Kidney glomerular epithelial cell (primary cell): ENCODE measurements at regions not wholly inside any gene's neighbourhood (a gene's known extent, or its start where the extent isn't known, plus 50 kb on each side); places are given as distances from the start of the nearest gene placed in this dataset.
"Not testable (repeated sequence)": the region's sequence is repeated elsewhere in the genome, so short reads cannot be mapped to it uniquely, and the experiment has no call there.

ENCODE experiments used
- DNase-seq: peaks from one replicate; lab custom pipeline; 2025; lab: John Stamatoyannopoulos, UW

- DNase-seq, result no peak
Observed at GRCh38 chr13:52931131-52931530, 82.7 kb upstream of the PCDH8 start.

DNA sequence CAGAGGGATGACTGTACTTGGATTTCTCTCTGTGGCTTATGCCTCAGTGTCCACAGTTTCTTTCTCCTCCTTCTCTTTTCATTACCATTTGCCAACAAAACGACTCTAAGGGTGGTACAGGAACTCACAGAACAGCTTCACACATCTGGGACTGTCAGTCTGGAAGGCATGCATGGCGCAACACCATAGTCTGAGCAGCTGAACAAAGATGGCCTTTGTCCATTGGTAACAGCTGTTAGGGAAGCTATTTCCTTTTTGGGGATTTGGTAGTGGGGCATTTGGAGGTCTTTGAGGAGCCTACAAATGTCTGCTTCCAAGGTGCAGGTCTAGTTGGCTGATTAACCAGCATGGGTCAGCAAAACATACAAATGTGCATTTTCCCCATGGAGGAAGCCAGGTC lies 81.4 kb upstream of the PCDH8 start:
- DNase-seq, result no peak

- DNase-seq, result no peak
Observed at GRCh38 chr13:52926971-52927370, 78.5 kb upstream of the PCDH8 start.

DNA sequence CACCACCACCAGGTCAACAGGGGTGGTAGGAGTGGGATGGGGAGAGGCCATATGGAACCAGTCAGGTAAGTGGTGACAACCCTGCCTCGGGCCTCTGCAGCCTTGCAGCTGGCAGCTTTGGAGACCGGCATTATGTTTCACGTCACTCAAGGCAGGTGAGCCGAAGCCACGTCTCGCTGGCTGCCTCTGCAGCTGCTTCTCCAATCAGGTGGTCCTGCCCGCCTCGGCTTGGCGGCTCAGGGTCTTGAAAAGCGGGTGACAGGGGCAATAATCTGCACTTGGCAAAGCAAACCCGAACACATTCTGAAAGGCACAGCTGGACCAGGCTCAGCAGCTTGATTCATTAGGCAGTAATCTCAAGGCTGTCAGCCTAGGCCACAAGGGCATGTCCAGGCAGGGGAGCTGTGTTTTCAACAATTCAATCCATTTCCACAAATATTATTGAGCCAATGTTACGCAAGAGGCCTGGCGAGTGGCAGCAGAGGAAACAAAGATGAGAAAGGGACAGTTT lies 77.4 kb upstream of the PCDH8 start:
- no peak for DNase-seq

DNA sequence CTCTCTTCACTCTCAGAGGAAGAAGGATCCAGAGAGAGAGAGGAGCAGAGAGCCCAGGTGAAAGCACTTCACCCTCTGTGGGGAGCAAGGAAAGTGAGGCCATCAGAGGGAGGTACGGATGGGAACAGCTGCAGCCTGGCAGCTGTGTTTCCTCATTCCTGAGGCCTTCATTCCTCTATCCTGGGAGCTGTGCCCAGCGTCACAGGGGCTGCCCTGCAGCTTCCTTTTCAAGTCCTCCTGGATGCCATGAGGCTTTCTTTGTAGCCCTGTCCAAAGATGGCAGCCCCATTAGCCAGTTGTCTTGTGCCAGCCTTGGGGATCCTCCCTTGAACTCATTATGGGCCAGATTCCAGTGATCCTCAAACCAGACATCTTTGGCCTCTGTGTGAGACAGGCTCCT lies 76.8 kb upstream of the PCDH8 start:
- DNase-seq, result no peak

DNA sequence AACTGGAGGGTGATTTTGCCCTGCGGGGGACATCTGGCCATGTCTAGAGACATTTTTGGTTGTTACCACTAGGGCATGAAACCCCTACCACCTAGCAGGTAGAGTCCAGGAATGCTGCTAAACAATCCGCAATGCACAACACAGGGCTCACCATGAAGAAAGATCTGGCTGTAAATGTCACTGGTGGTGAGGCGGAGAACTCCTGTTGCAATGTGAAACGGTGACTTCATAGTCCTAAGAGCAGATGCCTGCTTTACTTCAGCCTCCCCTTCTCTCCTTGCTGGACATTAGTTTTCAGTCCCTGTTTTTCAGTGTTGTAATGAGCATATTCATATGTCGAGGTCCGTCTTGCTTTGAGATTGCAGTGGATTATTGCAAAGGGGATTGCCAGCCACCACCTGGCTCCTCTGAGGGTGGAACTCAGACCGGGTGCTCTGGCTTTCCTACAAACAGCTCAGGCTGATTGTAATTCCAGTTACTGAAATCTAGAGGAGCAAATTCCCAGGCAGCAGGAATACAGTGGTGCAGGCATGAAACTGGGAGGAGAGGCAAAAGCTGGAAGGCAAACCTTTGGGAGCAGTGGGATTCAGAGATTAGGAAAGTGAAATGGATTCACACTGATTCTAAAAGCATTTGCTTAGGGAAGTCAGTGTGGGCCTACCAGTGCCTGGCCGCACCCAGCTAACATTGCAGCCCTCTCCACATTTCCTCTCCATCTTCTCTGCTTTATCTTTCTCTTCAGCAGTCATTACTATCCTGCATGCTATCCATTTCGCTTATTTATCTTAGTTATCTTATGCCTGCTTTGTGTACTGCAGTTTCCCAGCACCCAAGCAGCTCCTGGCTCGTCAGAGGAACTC lies 76.1 kb upstream of the PCDH8 start:
- DNase-seq, result no peak

GRCh38 chr13:52922961-52923360 lies 74.5 kb upstream of the PCDH8 start:
- DNase-seq, result no peak

- no peak for DNase-seq
Observed at GRCh38 chr13:52921194-52921593, 72.8 kb upstream of the PCDH8 start.

- no peak for DNase-seq
Observed at GRCh38 chr13:52916486-52916990, 68.1 kb upstream of the PCDH8 start.

DNA sequence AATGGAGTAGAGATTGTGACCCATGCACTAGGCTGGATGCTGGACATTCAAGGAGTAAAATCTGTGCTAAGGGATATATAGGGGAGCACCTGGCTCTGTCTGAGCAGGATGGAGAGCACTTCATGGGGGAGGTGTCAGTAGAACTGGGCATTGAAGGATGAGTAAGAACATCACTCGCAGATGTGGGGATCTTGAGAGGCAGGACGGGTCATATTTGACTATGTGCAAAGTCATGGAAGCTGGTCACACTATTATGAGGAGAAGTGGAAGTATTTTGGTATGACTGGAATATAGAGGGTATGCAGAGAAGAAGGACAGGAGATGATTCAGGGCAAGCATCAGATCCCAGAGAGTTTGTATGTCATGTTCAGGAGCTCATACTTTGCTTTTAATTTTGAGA lies 62.9 kb upstream of the PCDH8 start:
- no peak for DNase-seq

- DNase-seq, result not testable (repeated sequence)
Observed at GRCh38 chr13:52910318-52910717, 61.9 kb upstream of the PCDH8 start.

GRCh38 chr13:52906122-52906903 lies 57.9 kb upstream of the PCDH8 start:
- no peak for DNase-seq

- DNase-seq, result no peak
Observed at GRCh38 chr13:52905701-52906100, 57.3 kb upstream of the PCDH8 start.

GRCh38 chr13:52903320-52903719 lies 54.9 kb upstream of the PCDH8 start:
- DNase-seq, result no peak

GRCh38 chr13:52899206-52899605 lies 50.8 kb upstream of the PCDH8 start:
- DNase-seq, result no peak
